ENCODE measurements at regions not wholly inside any gene's neighbourhood (a gene's known extent, or its start where the extent isn't known, plus 50 kb on each side); places are given as distances from the start of the nearest gene placed in this dataset.

GRCh38 chr2:220575963-220576362, 948.5 kb downstream of the SLC4A3 start:
- TF ChIP-seq CTCF (IDR thresholded peaks at IDR 0.05; ENCODE audit: control extremely low read depth, extremely low read depth, low read depth, missing control alignments) = no peak
- ChIA-PET CTCF (no interaction called here), POLR2A (no interaction called here)
- DNase-seq (ENCODE audit: extremely low spot score) = no peak

DNA sequence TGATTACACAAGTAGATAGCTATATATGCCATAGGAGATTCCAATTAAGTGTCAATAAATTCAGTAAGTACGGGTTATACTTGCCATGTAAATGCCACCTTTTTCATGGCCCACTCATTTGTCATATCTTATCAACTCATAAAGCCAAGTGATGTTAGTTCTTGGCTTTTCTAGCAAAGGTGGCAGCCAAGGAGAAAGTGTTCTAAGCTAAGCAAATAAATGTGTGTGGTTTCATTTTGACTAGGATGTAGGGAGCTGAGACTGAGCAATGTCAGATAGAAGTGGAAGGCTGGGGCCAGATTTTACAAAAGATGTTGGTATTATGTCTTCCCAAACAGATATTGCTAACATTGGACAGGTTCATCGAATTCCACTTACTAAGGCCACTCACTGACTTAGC, 952.0 kb downstream of the SLC4A3 start:
- ChIA-PET POLR2A (no interaction called here), CTCF (interaction anchor here (1.3 kb wide), 1 partner anchor 29 kb away, joined by 3 read pairs; no protein-coding TSS in a partner anchor)
- no peak for DNase-seq (ENCODE audit: extremely low spot score)
- no peak for TF ChIP-seq CTCF (IDR thresholded peaks at IDR 0.05; ENCODE audit: control extremely low read depth, extremely low read depth, low read depth, missing control alignments)

DNA sequence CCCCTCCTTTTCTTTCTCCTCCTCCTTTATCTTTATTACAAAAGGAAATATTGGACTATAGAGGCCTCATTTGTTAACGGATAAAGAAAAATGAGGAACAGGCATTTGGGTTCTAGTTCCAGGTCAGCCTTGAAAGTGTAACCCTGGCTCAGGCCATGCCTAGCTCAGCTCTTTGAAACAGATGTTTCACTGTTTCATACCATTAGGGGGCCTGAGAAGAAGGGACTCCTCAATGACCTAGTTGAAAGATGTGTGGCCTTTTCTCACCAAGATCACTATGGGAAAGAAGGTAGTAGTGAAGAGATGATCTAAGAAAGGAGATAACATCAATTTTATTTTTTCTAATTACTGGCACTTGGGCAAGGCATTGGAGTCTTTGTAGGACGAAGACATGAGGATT, 952.7 kb downstream of the SLC4A3 start:
- ChIA-PET CTCF (interaction anchor here (1.3 to 1.4 kb wide), 2 partner anchors 9 to 30 kb away, joined by 3 read pairs; no protein-coding TSS in a partner anchor), POLR2A (no interaction called here)
- TF ChIP-seq CTCF (IDR thresholded peaks at IDR 0.05; ENCODE audit: control extremely low read depth, extremely low read depth, low read depth, missing control alignments) = no peak
- no peak for DNase-seq (ENCODE audit: extremely low spot score)

DNA sequence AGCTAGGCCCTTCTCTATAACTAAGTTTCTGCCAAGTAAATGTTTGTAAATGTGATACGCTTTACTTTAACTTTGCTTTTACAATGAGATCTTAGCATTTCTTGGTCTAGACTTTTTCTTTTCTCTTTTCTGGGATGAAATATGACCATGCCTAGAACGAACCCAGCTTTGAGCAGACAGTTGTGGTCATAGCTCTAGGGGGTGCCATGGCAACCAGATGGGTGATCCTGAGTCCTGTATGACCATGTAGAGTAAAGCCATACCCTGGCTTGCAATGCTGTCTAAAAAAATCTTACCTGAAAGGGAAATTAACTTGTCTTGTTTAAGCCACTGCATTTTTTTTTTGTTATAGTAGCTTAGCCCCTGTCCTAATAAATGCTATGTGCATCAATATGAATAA, 956.3 kb downstream of the SLC4A3 start:
- ChIA-PET POLR2A (no interaction called here), CTCF (no interaction called here)
- DNase-seq (ENCODE audit: extremely low spot score) = no peak
- TF ChIP-seq CTCF (IDR thresholded peaks at IDR 0.05; ENCODE audit: control extremely low read depth, extremely low read depth, low read depth, missing control alignments) = no peak

DNA sequence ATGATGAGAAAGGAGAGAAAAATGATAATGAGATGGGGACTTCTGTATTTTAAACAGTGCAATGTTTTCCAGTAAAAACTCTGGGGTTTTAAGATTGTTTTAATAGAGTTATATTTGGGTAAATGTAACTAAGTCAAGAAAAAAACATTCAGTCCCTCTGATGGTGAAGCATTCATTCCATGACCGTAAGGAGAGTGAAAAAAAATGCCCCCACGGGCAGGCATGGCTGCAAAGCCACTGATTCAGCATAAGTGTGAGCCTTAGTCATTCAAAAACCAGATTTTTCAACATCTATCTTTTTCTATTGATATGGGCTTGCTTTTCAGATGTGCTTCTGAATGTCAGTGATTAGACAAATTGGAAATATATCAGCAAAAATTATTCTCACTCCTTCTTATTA, 957.8 kb downstream of the SLC4A3 start:
- POLR2A ChIA-PET = no interaction called here
- no peak for DNase-seq (ENCODE audit: extremely low spot score)
- no peak for TF ChIP-seq CTCF (IDR thresholded peaks at IDR 0.05; ENCODE audit: control extremely low read depth, extremely low read depth, low read depth, missing control alignments)
- CTCF ChIA-PET = no interaction called here

DNA sequence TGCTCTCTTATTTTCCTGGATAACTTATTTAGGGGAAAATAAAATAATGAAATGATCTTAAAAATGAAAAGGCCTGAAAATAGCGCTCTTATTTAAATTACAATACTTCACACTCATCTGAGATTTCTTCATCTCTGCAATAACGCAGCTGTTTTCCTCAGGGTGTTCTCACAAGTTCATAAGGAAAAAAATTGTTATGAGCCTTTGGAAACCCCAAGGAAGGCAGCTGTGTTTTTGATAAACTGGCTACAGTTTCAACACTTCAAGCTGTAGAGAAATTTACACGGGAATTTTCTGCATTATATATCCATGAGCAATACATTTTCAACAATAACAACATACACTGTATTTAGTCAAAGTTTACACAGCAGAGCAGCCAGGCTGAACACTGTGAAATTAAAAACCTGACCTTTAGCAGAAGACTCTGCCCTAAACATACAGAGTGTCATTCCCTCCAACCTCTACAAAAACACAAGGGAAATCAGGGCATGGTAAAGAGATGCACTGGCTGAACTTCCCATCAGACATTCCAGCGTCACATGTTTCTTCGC, 959.6 kb downstream of the SLC4A3 start:
- TF ChIP-seq CTCF (IDR thresholded peaks at IDR 0.05; ENCODE audit: control extremely low read depth, extremely low read depth, low read depth, missing control alignments) = no peak
- POLR2A ChIA-PET = no interaction called here
- DNase-seq (ENCODE audit: extremely low spot score) = no peak
- CTCF ChIA-PET = no interaction called here

GRCh38 chr2:220588148-220588547, 960.7 kb downstream of the SLC4A3 start:
- ChIA-PET CTCF (no interaction called here), POLR2A (no interaction called here)
- TF ChIP-seq CTCF (IDR thresholded peaks at IDR 0.05; ENCODE audit: control extremely low read depth, extremely low read depth, low read depth, missing control alignments) = no peak
- no peak for DNase-seq (ENCODE audit: extremely low spot score)

Measured in GM10248 (cell line).